CD4-positive, alpha-beta T cell (primary cell): ENCODE measurements at regions not wholly inside any gene's neighbourhood (a gene's known extent, or its start where the extent isn't known, plus 50 kb on each side); places are given as distances from the start of the nearest gene placed in this dataset.

Source experiments
- ATAC-seq: fragments of 200-7000 bp; cut with Tn5 transposase; one replicate; pipeline ENCODE4 v1.10.0; 2022; ENCODE audit warnings: mild to moderate bottlenecking; ENCODE audit not compliant: poor library complexity
- CTCF ChIA-PET: fragments of 350-600 bp; sonication (Branson Sonifier 250); formaldehyde crosslinking; loops from one replicate; lab custom pipeline; 2021; ENCODE audit warnings: antibody characterized with exemption, inconsistent platforms; lab: Charles Lee
- POLR2A ChIA-PET: fragments of 350-600 bp; sonication (Branson Sonifier 250); formaldehyde crosslinking; loops from one replicate; lab custom pipeline; 2021; ENCODE audit warnings: antibody characterized with exemption, inconsistent platforms; lab: Charles Lee
- DNase-seq, 14 experiments: peaks; one replicate each; pipeline ENCODE4 v3.0.0-alpha.2; 2013 to 2020; ENCODE audit warnings: mixed read lengths in 2 of 14
- H3K27ac ChIP-seq, 2 donors: one replicate each; pipeline versions ENCODE4 v1.5.1 to v1.7.0; 2013; ENCODE audit warnings: low read length in 2 of 2, low read depth in 1 of 2, mild to moderate bottlenecking in 1 of 2
- H3K27me3 ChIP-seq, 2 experiments: 1 replicate in 1 of 2; 2 replicates in 1 of 2; pipeline versions ENCODE4 v1.6.1 to v1.7.0; 2013; ENCODE audit warnings: low read length in 2 of 2, control low read depth in 1 of 2, mild to moderate bottlenecking in 1 of 2, moderate library complexity in 1 of 2; ENCODE audit not compliant: insufficient read depth in 2 of 2, control insufficient read depth in 1 of 2
- H3K36me3 ChIP-seq: one replicate; pipeline ENCODE4 v1.6.1; 2013; ENCODE audit warnings: low read length, control low read depth; ENCODE audit not compliant: insufficient read depth
- H3K4me1 ChIP-seq: one replicate; pipeline ENCODE4 v1.6.1; 2013; ENCODE audit warnings: low read length, control low read depth; ENCODE audit not compliant: insufficient read depth
- H3K4me3 ChIP-seq: one replicate; pipeline ENCODE4 v1.5.1; 2013; ENCODE audit warnings: mild to moderate bottlenecking, low read length, moderate library complexity
- H3K9me3 ChIP-seq, 2 experiments: 1 replicate in 1 of 2; 2 replicates in 1 of 2; pipeline versions ENCODE4 v1.6.1 to v1.7.0; 2013; ENCODE audit warnings: low read length in 2 of 2, mild to moderate bottlenecking in 2 of 2, control low read depth in 1 of 2, moderate library complexity in 1 of 2; ENCODE audit not compliant: control insufficient read depth in 1 of 2, insufficient read depth in 1 of 2
- H3K27ac Mint-ChIP-seq: one replicate; pipeline ENCODE4 v1.8.0; 2020; ENCODE audit warnings: mixed read lengths
- H3K27me3 Mint-ChIP-seq: one replicate; pipeline ENCODE4 v1.8.0; 2021; ENCODE audit warnings: mixed read lengths
- H3K36me3 Mint-ChIP-seq: one replicate; pipeline ENCODE4 v1.8.0; 2021; ENCODE audit warnings: low read depth, mixed read lengths
- H3K4me1 Mint-ChIP-seq: one replicate; pipeline ENCODE4 v1.8.0; 2021; ENCODE audit warnings: low read depth, mixed read lengths
- H3K4me3 Mint-ChIP-seq: one replicate; pipeline ENCODE4 v1.8.0; 2020; ENCODE audit warnings: mild to moderate bottlenecking, mixed read lengths
- H3K9me3 Mint-ChIP-seq: one replicate; pipeline ENCODE4 v1.8.0; 2020; ENCODE audit warnings: mixed read lengths
- CTCF ChIP-seq: fragments of 200-600 bp; IDR thresholded peaks from one replicate; pipeline ENCODE4 v1.8.0; 2022; ENCODE audit warnings: antibody characterized with exemption, mild to moderate bottlenecking
- intact Hi-C, 2 experiments: fragments of 100-400 bp; cut with DNase I in 1 of 2; cut with micrococcal nuclease in 1 of 2; formaldehyde crosslinking; loops; one replicate each; pipeline versions ENCODE4 v1.15.1 to v1.9.0; 2023 to 2025; cut with DNase I, micrococcal nuclease

- ChIA-PET POLR2A (no interaction called here), CTCF (no interaction called here)
- Mint-ChIP-seq H3K4me1 (no peaks in the 10 kb centered on the region), H3K27me3 (no peaks in the 10 kb centered on the region), H3K4me3 (no peak overlapping the region), H3K9me3 (peaks cover 15% of the 10 kb centered on the region), H3K36me3 (no peaks in the 10 kb centered on the region), H3K27ac (no peak overlapping the region)
- DNase-seq (peak in 1 of 14 experiments; percentile 5), ATAC-seq (no peak)
- Histone ChIP-seq H3K4me1 (no peaks in the 10 kb centered on the region), H3K27ac (no peak overlapping the region), H3K4me3 (no peak overlapping the region), H3K27me3 (no peaks in the 10 kb centered on the region), H3K9me3 (peaks cover 3 to 38% of the 10 kb centered on the region in 2 experiments), H3K36me3 (no peaks in the 10 kb centered on the region)
- intact Hi-C loops = no loop called here
- TF ChIP-seq CTCF = no peak
Measured at GRCh38 chr4:131978120-131978519, 1171.0 kb upstream of the PCDH10 start.

GRCh38 chr4:131989576-131989975, 1159.5 kb upstream of the PCDH10 start:
- no peaks in the 10 kb centered on the region for H3K36me3 ChIP-seq
- TF ChIP-seq CTCF = no peak
- ATAC-seq = no peak
- H3K9me3 Mint-ChIP-seq = no peaks in the 10 kb centered on the region
- H3K27ac Mint-ChIP-seq = no peak overlapping the region
- H3K27me3 Mint-ChIP-seq = no peaks in the 10 kb centered on the region
- intact Hi-C loops = no loop called here
- peaks cover 0 to 5% of the 10 kb centered on the region in 2 experiments for H3K9me3 ChIP-seq
- no peaks in the 10 kb centered on the region for H3K4me1 Mint-ChIP-seq
- no peaks in the 10 kb centered on the region for H3K4me1 ChIP-seq
- H3K4me3 Mint-ChIP-seq = no peak overlapping the region
- no peaks in the 10 kb centered on the region for H3K27me3 ChIP-seq
- H3K36me3 Mint-ChIP-seq = no peaks in the 10 kb centered on the region
- ChIA-PET CTCF (no interaction called here), POLR2A (no interaction called here)
- no peak overlapping the region for H3K27ac ChIP-seq
- no peak overlapping the region for H3K4me3 ChIP-seq
- DNase-seq = no peak

DNA sequence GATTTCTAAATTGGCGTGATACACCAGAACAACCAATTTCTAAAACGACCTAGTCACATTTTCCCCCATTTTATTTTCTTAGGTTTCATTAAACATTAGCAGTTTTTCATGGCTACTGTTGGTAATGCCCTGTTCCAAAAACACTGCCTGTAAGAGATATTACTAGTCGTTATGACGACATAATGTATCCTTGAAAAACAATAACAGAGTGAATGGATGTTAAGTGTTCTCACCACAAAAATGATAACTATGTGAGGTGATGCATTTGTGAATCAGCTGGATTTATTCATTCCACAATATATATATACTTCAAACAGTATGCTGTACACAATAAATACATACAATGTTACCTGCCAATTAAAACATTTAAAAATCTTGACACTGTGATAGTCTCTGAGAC, 1147.6 kb upstream of the PCDH10 start:
- peaks cover 0 to 5% of the 10 kb centered on the region in 2 experiments for H3K9me3 ChIP-seq
- H3K4me1 Mint-ChIP-seq = no peaks in the 10 kb centered on the region
- H3K9me3 Mint-ChIP-seq = peaks cover 3% of the 10 kb centered on the region
- H3K4me1 ChIP-seq = no peaks in the 10 kb centered on the region
- no peak for TF ChIP-seq CTCF
- no peak overlapping the region for H3K4me3 ChIP-seq
- intact Hi-C loops = no loop called here
- no peaks in the 10 kb centered on the region for H3K36me3 ChIP-seq
- no peaks in the 10 kb centered on the region for H3K27me3 Mint-ChIP-seq
- no peak overlapping the region for H3K27ac ChIP-seq
- ChIA-PET CTCF (no interaction called here), POLR2A (no interaction called here)
- DNase-seq = no peak
- no peak for ATAC-seq
- H3K36me3 Mint-ChIP-seq = no peaks in the 10 kb centered on the region
- no peaks in the 10 kb centered on the region for H3K27me3 ChIP-seq
- H3K4me3 Mint-ChIP-seq = no peak overlapping the region
- no peak overlapping the region for H3K27ac Mint-ChIP-seq
